ENCODE measurements at regions not wholly inside any gene's neighbourhood (a gene's known extent, or its start where the extent isn't known, plus 50 kb on each side); places are given as distances from the start of the nearest gene placed in this dataset.
"Not testable (repeated sequence)": the region's sequence is repeated elsewhere in the genome, so short reads cannot be mapped to it uniquely, and the experiment has no call there.

DNA sequence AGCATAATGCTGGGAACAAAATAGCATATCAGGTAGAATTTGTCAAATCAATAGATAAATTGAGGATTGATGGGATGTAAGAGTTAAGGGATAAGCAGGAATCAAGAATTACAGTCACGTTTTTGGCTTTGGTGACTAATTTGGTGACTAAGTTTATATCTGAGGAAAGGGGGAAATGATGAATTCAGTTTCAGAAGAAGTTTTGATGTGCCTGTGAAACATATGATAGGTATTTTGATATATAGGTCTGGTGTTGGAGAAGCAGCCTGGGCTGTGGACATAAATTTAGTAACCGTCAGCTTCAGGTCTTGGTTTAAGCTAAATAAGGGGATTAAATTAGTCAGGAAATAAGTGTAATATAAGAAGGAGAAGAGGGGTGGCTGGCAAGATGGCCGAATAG is 79.0 kb upstream of the EDA2R start:
- no peak overlapping the region for H3K4me3 ChIP-seq (ENCODE audit: control insufficient read depth, low read depth, low read length)
- TF ChIP-seq, protein P1, sequence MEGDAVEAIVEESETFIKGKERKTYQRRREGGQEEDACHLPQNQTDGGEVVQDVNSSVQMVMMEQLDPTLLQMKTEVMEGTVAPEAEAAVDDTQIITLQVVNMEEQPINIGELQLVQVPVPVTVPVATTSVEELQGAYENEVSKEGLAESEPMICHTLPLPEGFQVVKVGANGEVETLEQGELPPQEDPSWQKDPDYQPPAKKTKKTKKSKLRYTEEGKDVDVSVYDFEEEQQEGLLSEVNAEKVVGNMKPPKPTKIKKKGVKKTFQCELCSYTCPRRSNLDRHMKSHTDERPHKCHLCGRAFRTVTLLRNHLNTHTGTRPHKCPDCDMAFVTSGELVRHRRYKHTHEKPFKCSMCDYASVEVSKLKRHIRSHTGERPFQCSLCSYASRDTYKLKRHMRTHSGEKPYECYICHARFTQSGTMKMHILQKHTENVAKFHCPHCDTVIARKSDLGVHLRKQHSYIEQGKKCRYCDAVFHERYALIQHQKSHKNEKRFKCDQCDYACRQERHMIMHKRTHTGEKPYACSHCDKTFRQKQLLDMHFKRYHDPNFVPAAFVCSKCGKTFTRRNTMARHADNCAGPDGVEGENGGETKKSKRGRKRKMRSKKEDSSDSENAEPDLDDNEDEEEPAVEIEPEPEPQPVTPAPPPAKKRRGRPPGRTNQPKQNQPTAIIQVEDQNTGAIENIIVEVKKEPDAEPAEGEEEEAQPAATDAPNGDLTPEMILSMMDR (conservative IDR thresholded peaks at IDR 0.05; ENCODE audit: control insufficient read depth, insufficient read depth, low read depth, low read length): no peak
- DNase-seq (ENCODE audit: low read depth): peak; percentile 39

DNA sequence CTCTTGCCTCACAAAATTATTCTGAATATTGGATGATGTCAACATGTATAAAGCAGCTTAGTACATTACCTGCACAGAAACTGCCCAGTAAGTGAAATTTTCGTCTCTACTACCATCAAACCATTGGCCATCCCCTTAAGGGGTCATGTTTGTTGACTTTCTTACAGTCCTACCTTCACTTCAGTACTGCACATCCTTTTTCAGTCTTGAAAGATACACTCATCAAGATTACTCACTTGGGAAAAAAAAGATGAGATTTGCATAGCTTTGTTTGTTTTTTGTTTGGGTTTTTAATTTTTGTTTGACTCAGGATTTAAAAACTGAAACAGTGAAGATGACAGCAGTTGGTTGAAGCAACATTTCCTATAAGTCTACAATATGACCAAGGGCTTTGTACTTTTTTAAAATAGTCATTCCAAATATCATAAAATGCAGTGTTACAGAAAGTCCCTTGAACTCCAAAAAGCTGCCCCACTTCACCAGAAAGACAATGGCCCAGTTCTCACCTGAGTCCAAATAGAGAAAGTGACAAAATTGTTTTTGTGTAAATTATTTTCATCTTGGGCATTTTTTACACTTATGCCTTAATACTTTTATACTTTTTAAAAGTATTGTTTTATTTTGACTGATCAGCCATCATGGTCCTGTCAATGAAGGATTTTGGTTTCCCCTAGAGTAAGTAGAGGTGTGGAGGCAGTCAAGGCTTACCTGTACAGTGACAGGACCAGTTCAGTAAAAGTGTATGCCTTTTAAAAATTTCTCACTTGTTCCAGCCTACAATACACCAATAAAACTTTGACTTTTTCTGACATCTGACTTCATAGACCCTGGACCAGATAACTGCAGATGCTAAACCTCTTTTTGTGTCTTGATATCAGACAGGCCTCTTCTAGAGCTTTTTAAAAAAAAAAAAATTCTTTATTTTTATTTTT is 59.7 kb upstream of the EDA2R start:
- DNase-seq (ENCODE audit: low read depth): no peak
- H3K4me3 ChIP-seq (ENCODE audit: control insufficient read depth, low read depth, low read length): no peak overlapping the region
- TF ChIP-seq, protein P1 (conservative IDR thresholded peaks at IDR 0.05; ENCODE audit: control insufficient read depth, insufficient read depth, low read depth, low read length): no peak

DNA sequence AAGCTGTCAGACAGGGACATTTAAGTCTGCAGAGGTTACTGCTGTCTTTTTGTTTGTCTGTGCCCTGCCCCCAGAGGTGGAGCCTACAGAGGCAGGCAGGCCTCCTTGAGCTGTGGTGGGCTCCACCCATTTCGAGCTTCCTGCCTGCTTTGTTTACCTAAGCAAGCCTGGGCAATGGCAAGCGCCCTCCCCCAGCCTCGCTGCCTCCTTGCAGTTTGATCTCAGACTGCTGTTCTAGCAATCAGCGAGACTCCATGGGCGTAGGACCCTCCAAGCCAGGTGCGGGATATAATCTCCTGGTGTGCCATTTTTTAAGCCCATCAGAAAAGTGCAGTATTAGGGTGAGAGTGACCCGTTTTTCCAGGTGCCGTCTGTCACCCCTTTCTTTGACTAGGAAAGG is 53.6 kb upstream of the EDA2R start:
- DNase-seq (ENCODE audit: low read depth): not testable (repeated sequence)

More for the DNA sequence above, 53.6 kb upstream of the EDA2R start:
- not testable (repeated sequence) for H3K4me3 ChIP-seq (ENCODE audit: control insufficient read depth, low read depth, low read length)
